WTC11 (cell line): ENCODE measurements at regions not wholly inside any gene's neighbourhood (a gene's known extent, or its start where the extent isn't known, plus 50 kb on each side); places are given as distances from the start of the nearest gene placed in this dataset.

Experiments used
- CTCF ChIP-seq: fragments of 200-600 bp; IDR thresholded peaks from 2 replicates; pipeline ENCODE4 v1.8.0; 2022; ENCODE audit warnings: antibody characterized with exemption
- ETV6 ChIP-seq: sonication (generic); formaldehyde crosslinking; IDR thresholded peaks from 2 replicates; pipeline ENCODE4 v1.8.1; 2022; ENCODE audit warnings: mild to moderate bottlenecking, missing genetic modification reagents
- KAT7 ChIP-seq: sonication (generic); formaldehyde crosslinking; IDR thresholded peaks from 2 replicates; pipeline ENCODE4 v1.8.1; 2023; ENCODE audit warnings: missing genetic modification reagents, mild to moderate bottlenecking, borderline replicate concordance
- MAX ChIP-seq: sonication (generic); formaldehyde crosslinking; IDR thresholded peaks from 2 replicates; pipeline ENCODE4 v1.8.0; 2022; ENCODE audit warnings: mild to moderate bottlenecking, missing genetic modification reagents
- SMAD4 ChIP-seq: sonication (generic); formaldehyde crosslinking; IDR thresholded peaks from 2 replicates; pipeline ENCODE4 v1.8.0; 2022; ENCODE audit warnings: mild to moderate bottlenecking, missing genetic modification reagents
- ZBTB43 ChIP-seq: sonication (generic); formaldehyde crosslinking; IDR thresholded peaks from 2 replicates; pipeline ENCODE4 v1.8.1; 2023; ENCODE audit warnings: mild to moderate bottlenecking, missing genetic modification reagents
- ZNF232 ChIP-seq: sonication (generic); formaldehyde crosslinking; IDR thresholded peaks from 2 replicates; pipeline ENCODE4 v1.8.0; 2022; ENCODE audit warnings: mild to moderate bottlenecking, missing genetic modification reagents
- ZNF281 ChIP-seq: sonication (generic); formaldehyde crosslinking; IDR thresholded peaks from 2 replicates; pipeline ENCODE4 v1.8.0; 2023; ENCODE audit warnings: mild to moderate bottlenecking, missing genetic modification reagents

GRCh38 chr11:69971741-69972140, 106.4 kb upstream of the ANO1 start:
- TF ChIP-seq ZNF232 (CRISPR knock-in tag) (no peak), CTCF (no peak), MAX (CRISPR knock-in tag) (no peak), SMAD4 (no peak), ETV6 (CRISPR knock-in tag) (no peak), ZNF281 (no peak), ZBTB43 (CRISPR knock-in tag) (no peak), KAT7 (no peak)
